OCI-LY1 (cell line): ENCODE measurements at regions not wholly inside any gene's neighbourhood (a gene's known extent, or its start where the extent isn't known, plus 50 kb on each side); places are given as distances from the start of the nearest gene placed in this dataset.
"Not testable (repeated sequence)": the region's sequence is repeated elsewhere in the genome, so short reads cannot be mapped to it uniquely, and the experiment has no call there.

Experiments used
- EZH2 ChIP-seq: fragments of 200-600 bp; sonication (generic), shearing (Covaris generic); IDR thresholded peaks from 2 replicates; pipeline ENCODE4 v1.8.0; 2017; ENCODE audit warnings: borderline replicate concordance, mixed run types, mild to moderate bottlenecking, antibody characterized with exemption, low read length, moderate library complexity, mixed read lengths
- TF ChIP-seq, protein P1 (sequence below): fragments of 200-600 bp; sonication (generic), shearing (Covaris generic); IDR thresholded peaks from 2 replicates; pipeline ENCODE4 v1.5.1; 2017; ENCODE audit warnings: mild to moderate bottlenecking, antibody characterized with exemption, low read length, moderate library complexity, mixed read lengths

GRCh38 chr2:91658336-91658735 is 2966.9 kb downstream of the RPIA start:
- TF ChIP-seq, protein P1, sequence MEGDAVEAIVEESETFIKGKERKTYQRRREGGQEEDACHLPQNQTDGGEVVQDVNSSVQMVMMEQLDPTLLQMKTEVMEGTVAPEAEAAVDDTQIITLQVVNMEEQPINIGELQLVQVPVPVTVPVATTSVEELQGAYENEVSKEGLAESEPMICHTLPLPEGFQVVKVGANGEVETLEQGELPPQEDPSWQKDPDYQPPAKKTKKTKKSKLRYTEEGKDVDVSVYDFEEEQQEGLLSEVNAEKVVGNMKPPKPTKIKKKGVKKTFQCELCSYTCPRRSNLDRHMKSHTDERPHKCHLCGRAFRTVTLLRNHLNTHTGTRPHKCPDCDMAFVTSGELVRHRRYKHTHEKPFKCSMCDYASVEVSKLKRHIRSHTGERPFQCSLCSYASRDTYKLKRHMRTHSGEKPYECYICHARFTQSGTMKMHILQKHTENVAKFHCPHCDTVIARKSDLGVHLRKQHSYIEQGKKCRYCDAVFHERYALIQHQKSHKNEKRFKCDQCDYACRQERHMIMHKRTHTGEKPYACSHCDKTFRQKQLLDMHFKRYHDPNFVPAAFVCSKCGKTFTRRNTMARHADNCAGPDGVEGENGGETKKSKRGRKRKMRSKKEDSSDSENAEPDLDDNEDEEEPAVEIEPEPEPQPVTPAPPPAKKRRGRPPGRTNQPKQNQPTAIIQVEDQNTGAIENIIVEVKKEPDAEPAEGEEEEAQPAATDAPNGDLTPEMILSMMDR, result not testable (repeated sequence)
- TF ChIP-seq EZH2, result not testable (repeated sequence)
